ENCODE measurements at regions not wholly inside any gene's neighbourhood (a gene's known extent, or its start where the extent isn't known, plus 50 kb on each side); places are given as distances from the start of the nearest gene placed in this dataset.

DNA sequence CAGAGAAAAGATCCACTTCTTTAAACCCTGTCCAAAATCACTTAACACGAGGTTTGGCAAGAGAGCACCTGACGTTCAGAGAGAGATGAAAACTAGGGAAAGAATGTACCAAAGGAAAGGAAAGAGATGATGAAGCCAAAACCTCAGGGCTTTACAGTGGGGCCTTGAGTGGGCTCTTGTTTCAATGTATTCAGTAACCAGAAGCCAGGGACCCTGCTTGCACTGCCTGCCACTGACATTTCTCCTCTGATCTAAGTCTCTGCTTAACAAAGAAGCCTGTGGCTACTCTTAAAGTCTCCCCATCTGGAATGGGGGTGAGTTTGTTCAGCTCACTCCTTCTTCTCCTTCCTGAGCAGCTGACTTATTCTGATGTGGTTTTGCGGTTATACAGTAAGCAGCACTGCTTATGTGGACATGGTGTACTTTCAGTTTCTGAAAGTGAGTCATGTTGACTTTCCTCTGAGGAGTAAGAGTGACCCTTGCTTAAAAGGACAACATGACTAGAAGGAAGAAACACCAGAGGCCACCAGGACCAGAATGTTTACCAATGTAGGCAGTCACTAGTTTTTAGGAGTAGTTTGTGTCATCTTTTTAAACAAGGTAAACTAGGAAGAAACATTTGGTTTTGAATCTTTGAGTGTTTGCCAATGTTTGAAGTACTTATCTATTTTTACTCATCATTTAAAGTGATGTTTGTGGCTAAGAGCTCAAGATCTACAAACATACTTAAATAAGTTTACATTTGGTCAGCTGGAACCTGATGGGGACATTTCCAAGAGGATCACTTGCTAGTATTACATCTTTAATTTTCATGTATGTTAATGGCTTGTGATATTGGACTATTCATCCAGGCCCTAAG lies 87.4 kb downstream of the FASLG start:
- TF ChIP-seq, protein P1, sequence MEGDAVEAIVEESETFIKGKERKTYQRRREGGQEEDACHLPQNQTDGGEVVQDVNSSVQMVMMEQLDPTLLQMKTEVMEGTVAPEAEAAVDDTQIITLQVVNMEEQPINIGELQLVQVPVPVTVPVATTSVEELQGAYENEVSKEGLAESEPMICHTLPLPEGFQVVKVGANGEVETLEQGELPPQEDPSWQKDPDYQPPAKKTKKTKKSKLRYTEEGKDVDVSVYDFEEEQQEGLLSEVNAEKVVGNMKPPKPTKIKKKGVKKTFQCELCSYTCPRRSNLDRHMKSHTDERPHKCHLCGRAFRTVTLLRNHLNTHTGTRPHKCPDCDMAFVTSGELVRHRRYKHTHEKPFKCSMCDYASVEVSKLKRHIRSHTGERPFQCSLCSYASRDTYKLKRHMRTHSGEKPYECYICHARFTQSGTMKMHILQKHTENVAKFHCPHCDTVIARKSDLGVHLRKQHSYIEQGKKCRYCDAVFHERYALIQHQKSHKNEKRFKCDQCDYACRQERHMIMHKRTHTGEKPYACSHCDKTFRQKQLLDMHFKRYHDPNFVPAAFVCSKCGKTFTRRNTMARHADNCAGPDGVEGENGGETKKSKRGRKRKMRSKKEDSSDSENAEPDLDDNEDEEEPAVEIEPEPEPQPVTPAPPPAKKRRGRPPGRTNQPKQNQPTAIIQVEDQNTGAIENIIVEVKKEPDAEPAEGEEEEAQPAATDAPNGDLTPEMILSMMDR (IDR thresholded peaks at IDR 0.05; ENCODE audit: borderline replicate concordance, extremely low read depth, insufficient read depth), result no peak
- Histone ChIP-seq H3K9me3 (ENCODE audit: control insufficient read depth in 2 of 3, insufficient read depth in 1 of 3, low read length in 3 of 3) (no peaks in the 10 kb centered on the region), H3K4me3 (ENCODE audit: low read length in 3 of 3) (no peak overlapping the region), H3K36me3 (ENCODE audit: control insufficient read depth in 2 of 3, insufficient read depth in 3 of 3, low read length in 3 of 3) (no peaks in the 10 kb centered on the region), H3K27me3 (ENCODE audit: control insufficient read depth, insufficient read depth, low read length) (no peaks in the 10 kb centered on the region), H3K27ac (ENCODE audit: low read depth in 2 of 2, low read length in 2 of 2) (no peak overlapping the region), H3K9ac (ENCODE audit: low read length in 3 of 3) (no peak overlapping the region), H3K4me1 (ENCODE audit: control insufficient read depth in 2 of 3, insufficient read depth in 2 of 3, low read depth in 1 of 3, low read length in 3 of 3) (no peaks in the 10 kb centered on the region)
- intact Hi-C loops (cut with DNase I), result loop anchor here (10.0 kb wide), 1 partner anchor 448 kb away; no protein-coding TSS in a partner anchor
- FAIRE-seq, result no peak
- DNase-seq, result peak in 1 of 5 donors; percentile 39

DNA sequence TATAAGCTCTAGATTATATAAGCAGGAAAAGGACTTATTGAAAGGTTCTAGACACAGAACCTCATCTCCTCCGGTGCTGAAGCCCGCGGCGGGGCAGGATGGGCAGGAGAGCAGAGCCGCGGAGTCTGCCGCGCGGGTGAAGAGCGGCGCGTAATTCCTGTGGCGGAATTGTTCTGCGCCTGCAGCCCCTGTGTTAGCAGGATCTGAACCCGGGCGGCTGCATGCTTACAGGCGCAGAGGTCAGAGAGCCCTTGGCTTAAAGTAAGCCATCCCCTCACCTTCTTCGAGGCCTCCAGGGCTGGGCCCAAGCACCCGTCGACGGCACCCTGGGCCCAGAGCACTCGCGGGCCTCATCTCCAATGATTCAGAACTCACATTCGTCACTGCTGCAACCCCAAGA lies 89.3 kb downstream of the FASLG start:
- Histone ChIP-seq H3K9ac (ENCODE audit: low read length in 3 of 3) (no peak overlapping the region), H3K9me3 (ENCODE audit: control insufficient read depth in 2 of 3, insufficient read depth in 1 of 3, low read length in 3 of 3) (no peaks in the 10 kb centered on the region), H3K27me3 (ENCODE audit: control insufficient read depth, insufficient read depth, low read length) (no peaks in the 10 kb centered on the region), H3K36me3 (ENCODE audit: control insufficient read depth in 2 of 3, insufficient read depth in 3 of 3, low read length in 3 of 3) (no peaks in the 10 kb centered on the region), H3K4me3 (ENCODE audit: low read length in 3 of 3) (no peak overlapping the region), H3K4me1 (ENCODE audit: control insufficient read depth in 2 of 3, insufficient read depth in 2 of 3, low read depth in 1 of 3, low read length in 3 of 3) (no peaks in the 10 kb centered on the region), H3K27ac (ENCODE audit: low read depth in 2 of 2, low read length in 2 of 2) (no peak overlapping the region)
- FAIRE-seq (no peak), DNase-seq (no peak)
- intact Hi-C loops (cut with DNase I), result loop anchor here (10.0 kb wide), 1 partner anchor 447 kb away; no protein-coding TSS in a partner anchor
- TF ChIP-seq, protein P1 (IDR thresholded peaks at IDR 0.05; ENCODE audit: borderline replicate concordance, extremely low read depth, insufficient read depth), result no peak

DNA sequence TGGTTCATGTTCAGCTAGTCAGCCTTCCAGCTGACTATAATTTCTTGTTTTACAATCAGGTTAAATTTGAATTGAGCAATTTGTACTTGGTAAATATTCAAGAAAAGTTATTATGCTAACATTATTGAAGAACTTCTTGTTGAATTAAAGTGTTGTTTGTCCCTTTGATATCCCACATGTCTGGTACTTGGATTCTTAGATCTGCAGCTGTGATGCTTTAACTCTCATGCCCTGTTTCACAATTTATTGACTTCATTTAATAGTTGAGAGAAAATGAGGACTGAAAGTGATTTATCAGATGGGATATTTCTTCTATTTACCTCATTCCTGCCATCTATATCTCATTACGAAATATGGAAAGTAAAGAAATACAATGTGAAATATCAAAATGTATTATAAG lies 92.8 kb downstream of the FASLG start:
- DNase-seq, result no peak
- H3K4me1 ChIP-seq (ENCODE audit: control insufficient read depth in 2 of 3, insufficient read depth in 2 of 3, low read depth in 1 of 3, low read length in 3 of 3), result no peaks in the 10 kb centered on the region
- H3K27me3 ChIP-seq (ENCODE audit: control insufficient read depth, insufficient read depth, low read length), result no peaks in the 10 kb centered on the region
- H3K36me3 ChIP-seq (ENCODE audit: control insufficient read depth in 2 of 3, insufficient read depth in 3 of 3, low read length in 3 of 3), result no peaks in the 10 kb centered on the region
- no peak overlapping the region for H3K4me3 ChIP-seq (ENCODE audit: low read length in 3 of 3)
- no peak overlapping the region for H3K9ac ChIP-seq (ENCODE audit: low read length in 3 of 3)
- no peak for FAIRE-seq
- no peaks in the 10 kb centered on the region for H3K9me3 ChIP-seq (ENCODE audit: control insufficient read depth in 2 of 3, insufficient read depth in 1 of 3, low read length in 3 of 3)
- TF ChIP-seq, protein P1 (IDR thresholded peaks at IDR 0.05; ENCODE audit: borderline replicate concordance, extremely low read depth, insufficient read depth), result no peak
- H3K27ac ChIP-seq (ENCODE audit: low read depth in 2 of 2, low read length in 2 of 2), result no peak overlapping the region
- intact Hi-C loops (cut with DNase I), result no loop called here
